Left lung (tissue), 4 donors: ENCODE measurements at regions not wholly inside any gene's neighbourhood (a gene's known extent, or its start where the extent isn't known, plus 50 kb on each side); places are given as distances from the start of the nearest gene placed in this dataset.

Source experiments
- ATAC-seq: fragments of 200-7000 bp; cut with Tn5 transposase; one replicate; pipeline ENCODE4 v1.9.1; 2020; ENCODE audit warnings: moderate library complexity
- DNase-seq, 4 donors: peaks; one replicate each; pipeline ENCODE4 v3.0.0-alpha.2; 2013 to 2020
- H3K27ac ChIP-seq, 2 donors: fragments of 200-600 bp; sonication (generic) in 1 of 2; one replicate each; pipeline versions ENCODE4 v1.5.0 to v1.8.0; 2020 to 2021
- H3K27me3 ChIP-seq, 2 donors: fragments of 200-600 bp; sonication (generic) in 1 of 2; one replicate each; pipeline versions ENCODE4 v1.5.0 to v1.8.0; 2020 to 2021
- H3K36me3 ChIP-seq, 2 donors: fragments of 200-600 bp; sonication (generic) in 1 of 2; one replicate each; pipeline versions ENCODE4 v1.5.0 to v1.8.0; 2020 to 2021
- H3K4me1 ChIP-seq, 2 donors: fragments of 200-600 bp; one replicate each; pipeline ENCODE4 v1.8.0; 2021
- H3K4me3 ChIP-seq, 2 donors: fragments of 200-600 bp; sonication (generic) in 1 of 2; one replicate each; pipeline versions ENCODE4 v1.5.0 to v1.8.0; 2020 to 2021; ENCODE audit warnings: mild to moderate bottlenecking in 1 of 2
- H3K9me3 ChIP-seq, 2 donors: fragments of 200-600 bp; sonication (generic) in 1 of 2; one replicate each; pipeline versions ENCODE4 v1.5.0 to v1.8.0; 2020 to 2021
- CTCF ChIP-seq, 2 donors: fragments of 200-600 bp; sonication (generic) in 1 of 2; IDR thresholded peaks; one replicate each; pipeline versions ENCODE4 v1.5.0 to v1.8.0; 2021; ENCODE audit warnings: antibody characterized with exemption in 2 of 2
- intact Hi-C, 2 donors: fragments of 100-400 bp; cut with DNase I; formaldehyde crosslinking; loops; one replicate each; pipeline versions ENCODE4 v1.11.2 to v1.14.2; 2022
- donor health status: DM: no; HTN: yes; CAD: no.
- donor health status: DM: no; HTN: no; CAD: no.

GRCh38 chr6:101249470-101249869 lies 144.0 kb upstream of the GRIK2 start:
- H3K9me3 ChIP-seq = peaks cover 0 to 46% of the 10 kb centered on the region in 2 donors
- no peak overlapping the region for H3K4me3 ChIP-seq
- no peaks in the 10 kb centered on the region for H3K4me1 ChIP-seq
- ATAC-seq (no peak), DNase-seq (no peak)
- intact Hi-C loops = no loop called here
- H3K27ac ChIP-seq = no peak overlapping the region
- H3K36me3 ChIP-seq = no peaks in the 10 kb centered on the region
- TF ChIP-seq CTCF (IDR thresholded peaks at IDR 0.05) = no peak
- H3K27me3 ChIP-seq = no peaks in the 10 kb centered on the region

- H3K4me3 ChIP-seq = no peak overlapping the region
- DNase-seq (no peak), ATAC-seq (no peak)
- no peak for TF ChIP-seq CTCF (IDR thresholded peaks at IDR 0.05)
- H3K27ac ChIP-seq = no peak overlapping the region
- no peaks in the 10 kb centered on the region for H3K4me1 ChIP-seq
- H3K36me3 ChIP-seq = no peaks in the 10 kb centered on the region
- H3K27me3 ChIP-seq = no peaks in the 10 kb centered on the region
- peaks cover 0 to 34% of the 10 kb centered on the region in 2 donors for H3K9me3 ChIP-seq
- intact Hi-C loops = no loop called here
Observed at GRCh38 chr6:101257163-101257562, 136.3 kb upstream of the GRIK2 start.

- Histone ChIP-seq H3K9me3 (peaks cover 0 to 27% of the 10 kb centered on the region in 2 donors), H3K4me1 (no peaks in the 10 kb centered on the region), H3K4me3 (no peak overlapping the region), H3K27me3 (no peaks in the 10 kb centered on the region), H3K36me3 (no peaks in the 10 kb centered on the region), H3K27ac (no peak overlapping the region)
- ATAC-seq (no peak), DNase-seq (no peak)
- intact Hi-C loops = no loop called here
- TF ChIP-seq CTCF (IDR thresholded peaks at IDR 0.05) = no peak
Observed at GRCh38 chr6:101259505-101259904, 134.0 kb upstream of the GRIK2 start.

GRCh38 chr6:101263596-101263995 lies 129.9 kb upstream of the GRIK2 start:
- ATAC-seq = no peak
- no peaks in the 10 kb centered on the region for H3K4me1 ChIP-seq
- intact Hi-C loops = no loop called here

GRCh38 chr6:101266063-101266462 lies 127.4 kb upstream of the GRIK2 start:
- no peak for TF ChIP-seq CTCF (IDR thresholded peaks at IDR 0.05)
- H3K27me3 ChIP-seq = no peaks in the 10 kb centered on the region
- no peak overlapping the region for H3K4me3 ChIP-seq
- ATAC-seq (no peak), DNase-seq (no peak)
- peaks cover 0 to 16% of the 10 kb centered on the region in 2 donors for H3K9me3 ChIP-seq
- no peak overlapping the region for H3K27ac ChIP-seq
- intact Hi-C loops = no loop called here
- no peaks in the 10 kb centered on the region for H3K36me3 ChIP-seq
- H3K4me1 ChIP-seq = no peaks in the 10 kb centered on the region

More at GRCh38 chr6:101263596-101263995, 129.9 kb upstream of the GRIK2 start:
- H3K9me3 ChIP-seq = peaks cover 0 to 7% of the 10 kb centered on the region in 2 donors
- H3K36me3 ChIP-seq = no peaks in the 10 kb centered on the region
- no peak overlapping the region for H3K4me3 ChIP-seq
- no peak for TF ChIP-seq CTCF (IDR thresholded peaks at IDR 0.05)
- H3K27ac ChIP-seq = no peak overlapping the region
- no peaks in the 10 kb centered on the region for H3K27me3 ChIP-seq
- no peak for DNase-seq
